Hematopoietic multipotent progenitor cell treated with erythropoietin and hydrocortisone succinate and interleukin-3 and kit ligand, for 8 days (in vitro differentiated cells): ENCODE measurements at regions not wholly inside any gene's neighbourhood (a gene's known extent, or its start where the extent isn't known, plus 50 kb on each side); places are given as distances from the start of the nearest gene placed in this dataset.

Experiments
- DNase-seq: peaks from one replicate; pipeline ENCODE4 v3.0.0-alpha.2; 2015

- no peak for DNase-seq
Observed at GRCh38 chr9:108322326-108323098, 533.3 kb downstream of the ACTL7B start.

- DNase-seq = no peak
Observed at GRCh38 chr9:108316630-108317029, 539.2 kb downstream of the ACTL7B start.

- DNase-seq = no peak
Observed at GRCh38 chr9:108316066-108316465, 539.7 kb downstream of the ACTL7B start.

GRCh38 chr9:108311745-108312144 is 544.0 kb downstream of the ACTL7B start:
- DNase-seq = no peak

- DNase-seq = no peak
Observed at GRCh38 chr9:108310202-108310601, 545.6 kb downstream of the ACTL7B start.

GRCh38 chr9:108300306-108301287 is 555.2 kb downstream of the ACTL7B start:
- DNase-seq = no peak

GRCh38 chr9:108297073-108297472 is 558.7 kb downstream of the ACTL7B start:
- no peak for DNase-seq

GRCh38 chr9:108296056-108296455 is 559.7 kb downstream of the ACTL7B start:
- no peak for DNase-seq

- DNase-seq = no peak
Observed at GRCh38 chr9:108291586-108291932, 564.2 kb downstream of the ACTL7B start.

GRCh38 chr9:108290839-108291585 is 564.8 kb downstream of the ACTL7B start:
- DNase-seq = no peak

- no peak for DNase-seq
Observed at GRCh38 chr9:108286638-108287206, 569.1 kb downstream of the ACTL7B start.

GRCh38 chr9:108283696-108284095 is 572.1 kb downstream of the ACTL7B start:
- no peak for DNase-seq

GRCh38 chr9:108282872-108283271 is 572.9 kb downstream of the ACTL7B start:
- no peak for DNase-seq

GRCh38 chr9:108281696-108282095 is 574.1 kb downstream of the ACTL7B start:
- DNase-seq = no peak

- no peak for DNase-seq
Observed at GRCh38 chr9:108278341-108278740, 577.4 kb downstream of the ACTL7B start.

GRCh38 chr9:108277216-108277615 is 578.6 kb downstream of the ACTL7B start:
- DNase-seq = no peak

GRCh38 chr9:108275906-108276305 is 579.9 kb downstream of the ACTL7B start:
- DNase-seq = no peak

- no peak for DNase-seq
Observed at GRCh38 chr9:108274971-108275370, 580.8 kb downstream of the ACTL7B start.

GRCh38 chr9:108273988-108274387 is 581.8 kb downstream of the ACTL7B start:
- DNase-seq = no peak

- DNase-seq = peak; percentile 41
Observed at GRCh38 chr9:108272349-108272899, 583.4 kb downstream of the ACTL7B start.

GRCh38 chr9:108271646-108272348 is 584.0 kb downstream of the ACTL7B start:
- no peak for DNase-seq

GRCh38 chr9:108271236-108271635 is 584.5 kb downstream of the ACTL7B start:
- DNase-seq = no peak
